ENCODE measurements at regions not wholly inside any gene's neighbourhood (a gene's known extent, or its start where the extent isn't known, plus 50 kb on each side); places are given as distances from the start of the nearest gene placed in this dataset.

GRCh38 chr6:128686084-128686483 is 165.7 kb upstream of the PTPRK start:
- DNase-seq (ENCODE audit: insufficient read length, low spot score) = no peak
- FAIRE-seq = peak; percentile 63

- no peak for DNase-seq (ENCODE audit: insufficient read length, low spot score)
- no peak for FAIRE-seq
These were observed 156.1 kb upstream of the PTPRK start for GRCh38 chr6:128676456-128676855.

- FAIRE-seq = no peak
- no peak for DNase-seq (ENCODE audit: insufficient read length, low spot score)
These were observed 151.6 kb upstream of the PTPRK start for GRCh38 chr6:128672023-128672422.

- FAIRE-seq (no peak), DNase-seq (ENCODE audit: insufficient read length, low spot score) (no peak)
These were observed 147.0 kb upstream of the PTPRK start for GRCh38 chr6:128667339-128667858.

- DNase-seq (ENCODE audit: insufficient read length, low spot score) (no peak), FAIRE-seq (no peak)
These were observed 146.0 kb upstream of the PTPRK start for GRCh38 chr6:128666405-128666804.

GRCh38 chr6:128663238-128663637 is 142.8 kb upstream of the PTPRK start:
- FAIRE-seq = no peak
- no peak for DNase-seq (ENCODE audit: insufficient read length, low spot score)

- DNase-seq (ENCODE audit: insufficient read length, low spot score) = no peak
- no peak for FAIRE-seq
These were observed 139.7 kb upstream of the PTPRK start for GRCh38 chr6:128659878-128660622.

- FAIRE-seq (no peak), DNase-seq (ENCODE audit: insufficient read length, low spot score) (no peak)
These were observed 138.9 kb upstream of the PTPRK start for GRCh38 chr6:128659276-128659675.

- FAIRE-seq (no peak), DNase-seq (ENCODE audit: insufficient read length, low spot score) (no peak)
These were observed 136.8 kb upstream of the PTPRK start for GRCh38 chr6:128657181-128657580.

- FAIRE-seq (peak; percentile 26), DNase-seq (ENCODE audit: insufficient read length, low spot score) (no peak)
These were observed 135.6 kb upstream of the PTPRK start for GRCh38 chr6:128655978-128656498.

GRCh38 chr6:128648022-128648598 is 127.7 kb upstream of the PTPRK start:
- DNase-seq (ENCODE audit: insufficient read length, low spot score) = no peak
- FAIRE-seq = no peak

- FAIRE-seq = no peak
- no peak for DNase-seq (ENCODE audit: insufficient read length, low spot score)
These were observed 121.7 kb upstream of the PTPRK start for GRCh38 chr6:128642132-128642531.

GRCh38 chr6:128641703-128642102 is 121.3 kb upstream of the PTPRK start:
- no peak for FAIRE-seq
- DNase-seq (ENCODE audit: insufficient read length, low spot score) = no peak

- DNase-seq (ENCODE audit: insufficient read length, low spot score) = no peak
- no peak for FAIRE-seq
These were observed 118.4 kb upstream of the PTPRK start for GRCh38 chr6:128638817-128639216.

GRCh38 chr6:128635219-128635618 is 114.8 kb upstream of the PTPRK start:
- DNase-seq (ENCODE audit: insufficient read length, low spot score) = no peak
- FAIRE-seq = no peak

GRCh38 chr6:128632131-128632530 is 111.7 kb upstream of the PTPRK start:
- FAIRE-seq (no peak), DNase-seq (ENCODE audit: insufficient read length, low spot score) (no peak)

GRCh38 chr6:128631031-128631430 is 110.6 kb upstream of the PTPRK start:
- no peak for DNase-seq (ENCODE audit: insufficient read length, low spot score)
- FAIRE-seq = no peak

- DNase-seq (ENCODE audit: insufficient read length, low spot score) (no peak), FAIRE-seq (no peak)
These were observed 109.8 kb upstream of the PTPRK start for GRCh38 chr6:128630213-128630612.

- DNase-seq (ENCODE audit: insufficient read length, low spot score) (no peak), FAIRE-seq (no peak)
These were observed 96.9 kb upstream of the PTPRK start for GRCh38 chr6:128617285-128617684.

GRCh38 chr6:128616342-128616741 is 95.9 kb upstream of the PTPRK start:
- FAIRE-seq = no peak
- no peak for DNase-seq (ENCODE audit: insufficient read length, low spot score)

- FAIRE-seq = no peak
- no peak for DNase-seq (ENCODE audit: insufficient read length, low spot score)
These were observed 86.2 kb upstream of the PTPRK start for GRCh38 chr6:128606611-128607010.

GRCh38 chr6:128605961-128606360 is 85.6 kb upstream of the PTPRK start:
- FAIRE-seq (no peak), DNase-seq (ENCODE audit: insufficient read length, low spot score) (no peak)

Data from GM19239 (cell line).